HG03439 (cell line): ENCODE measurements at regions not wholly inside any gene's neighbourhood (a gene's known extent, or its start where the extent isn't known, plus 50 kb on each side); places are given as distances from the start of the nearest gene placed in this dataset.
"Not testable (repeated sequence)": the region's sequence is repeated elsewhere in the genome, so short reads cannot be mapped to it uniquely, and the experiment has no call there.

Experiments
- ATAC-seq: cut with Tn5 transposase; IDR thresholded peaks from one replicate; pipeline ENCODE4 v1.9.1; 2021; ENCODE audit warnings: mild to moderate bottlenecking, moderate library complexity; ENCODE audit not compliant: unreplicated experiment

GRCh38 chr4:115515366-115515765 lies 401.9 kb upstream of the NDST4 start:
- no peak for ATAC-seq

GRCh38 chr4:115514675-115515074 lies 401.3 kb upstream of the NDST4 start:
- ATAC-seq = no peak

- no peak for ATAC-seq
Measured at GRCh38 chr4:115505326-115505725, 391.9 kb upstream of the NDST4 start.

- ATAC-seq = no peak
Measured at GRCh38 chr4:115501656-115502055, 388.2 kb upstream of the NDST4 start.

- not testable (repeated sequence) for ATAC-seq
Measured at GRCh38 chr4:115493770-115494169, 380.4 kb upstream of the NDST4 start.

GRCh38 chr4:115491686-115492085 lies 378.3 kb upstream of the NDST4 start:
- ATAC-seq = no peak

GRCh38 chr4:115489279-115489678 lies 375.9 kb upstream of the NDST4 start:
- no peak for ATAC-seq

- ATAC-seq = no peak
Measured at GRCh38 chr4:115485402-115485801, 372.0 kb upstream of the NDST4 start.

- no peak for ATAC-seq
Measured at GRCh38 chr4:115484479-115484878, 371.1 kb upstream of the NDST4 start.

GRCh38 chr4:115470763-115471162 lies 357.3 kb upstream of the NDST4 start:
- no peak for ATAC-seq

- not testable (repeated sequence) for ATAC-seq
Measured at GRCh38 chr4:115459301-115459700, 345.9 kb upstream of the NDST4 start.

GRCh38 chr4:115456231-115456630 lies 342.8 kb upstream of the NDST4 start:
- no peak for ATAC-seq

GRCh38 chr4:115454228-115454627 lies 340.8 kb upstream of the NDST4 start:
- no peak for ATAC-seq

- ATAC-seq = no peak
Measured at GRCh38 chr4:115453416-115453815, 340.0 kb upstream of the NDST4 start.

GRCh38 chr4:115452229-115452628 lies 338.8 kb upstream of the NDST4 start:
- ATAC-seq = not testable (repeated sequence)

- ATAC-seq = no peak
Measured at GRCh38 chr4:115437739-115438138, 324.3 kb upstream of the NDST4 start.

- ATAC-seq = no peak
Measured at GRCh38 chr4:115433491-115433890, 320.1 kb upstream of the NDST4 start.

- no peak for ATAC-seq
Measured at GRCh38 chr4:115430024-115430423, 316.6 kb upstream of the NDST4 start.

GRCh38 chr4:115428455-115428854 lies 315.0 kb upstream of the NDST4 start:
- ATAC-seq = no peak

- no peak for ATAC-seq
Measured at GRCh38 chr4:115424852-115425251, 311.4 kb upstream of the NDST4 start.

- no peak for ATAC-seq
Measured at GRCh38 chr4:115418635-115419396, 305.4 kb upstream of the NDST4 start.

GRCh38 chr4:115396034-115396433 lies 282.6 kb upstream of the NDST4 start:
- no peak for ATAC-seq

GRCh38 chr4:115376866-115377265 lies 263.4 kb upstream of the NDST4 start:
- no peak for ATAC-seq
